Fibroblast of mammary gland (primary cell): ENCODE measurements at regions not wholly inside any gene's neighbourhood (a gene's known extent, or its start where the extent isn't known, plus 50 kb on each side); places are given as distances from the start of the nearest gene placed in this dataset.

ENCODE experiments used
- DNase-seq: peaks from one replicate; pipeline ENCODE4 v3.0.0-alpha.2; 2010; ENCODE audit warnings: low read depth
- H3K4me3 ChIP-seq: 2 replicates; pipeline ENCODE4 v1.5.1; 2011; ENCODE audit warnings: low read depth, mild to moderate bottlenecking, low read length, moderate library complexity; ENCODE audit not compliant: control insufficient read depth
- CTCF ChIP-seq: conservative IDR thresholded peaks from 2 replicates; pipeline ENCODE4 v1.5.1; 2011; ENCODE audit warnings: low read depth, low read length, inconsistent platforms; ENCODE audit not compliant: control insufficient read depth, insufficient read depth

GRCh38 chr2:215606219-215606618, 170.4 kb upstream of the FN1 start:
- TF ChIP-seq CTCF, result no peak
- DNase-seq, result no peak
- H3K4me3 ChIP-seq, result no peak overlapping the region

DNA sequence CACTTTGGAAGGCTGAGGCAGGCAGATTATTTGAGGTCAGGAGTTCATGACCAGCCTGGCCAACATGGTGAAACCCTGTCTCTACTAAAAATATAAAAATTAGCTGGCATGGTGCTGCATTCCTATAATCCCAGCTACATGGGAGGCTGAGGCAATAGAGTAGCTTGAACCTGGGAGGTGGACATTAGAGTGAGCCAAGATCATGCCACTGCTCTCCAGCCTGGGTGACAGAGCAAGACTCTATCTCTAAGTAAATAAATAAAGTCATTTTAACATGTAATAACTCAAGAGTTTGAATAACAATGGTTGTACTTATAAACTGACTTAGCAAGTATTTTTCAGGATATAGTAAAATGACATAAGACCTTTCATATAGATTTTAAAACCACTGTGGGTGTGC, 169.3 kb upstream of the FN1 start:
- H3K4me3 ChIP-seq, result no peak overlapping the region
- no peak for DNase-seq
- TF ChIP-seq CTCF, result no peak

- no peak overlapping the region for H3K4me3 ChIP-seq
- DNase-seq, result no peak
- no peak for TF ChIP-seq CTCF
Observed at GRCh38 chr2:215604606-215605005, 168.7 kb upstream of the FN1 start.

GRCh38 chr2:215603440-215603839, 167.6 kb upstream of the FN1 start:
- no peak for TF ChIP-seq CTCF
- H3K4me3 ChIP-seq, result no peak overlapping the region
- no peak for DNase-seq

DNA sequence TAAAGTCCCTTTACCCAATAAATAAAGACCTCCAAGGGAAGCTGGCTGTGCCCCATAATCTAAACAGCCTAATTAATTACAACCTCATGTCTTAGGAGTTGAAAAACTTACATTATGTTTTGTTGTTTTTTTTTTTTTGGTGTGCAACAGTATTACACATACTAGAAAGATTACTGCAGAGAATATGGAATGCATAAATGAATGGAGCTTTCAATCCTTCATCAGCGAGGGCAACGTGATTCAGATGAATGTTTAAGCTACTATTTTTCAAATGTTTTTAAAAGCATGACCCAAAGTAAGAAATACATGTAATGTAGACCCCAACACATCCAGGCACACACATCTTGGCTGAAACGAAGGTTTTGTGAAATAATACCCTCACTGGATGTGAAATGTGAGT, 167.1 kb upstream of the FN1 start:
- no peak for TF ChIP-seq CTCF
- peak; percentile 11 for DNase-seq
- H3K4me3 ChIP-seq, result no peak overlapping the region

GRCh38 chr2:215601990-215602721, 166.3 kb upstream of the FN1 start:
- no peak overlapping the region for H3K4me3 ChIP-seq
- DNase-seq, result peak; percentile 97
- TF ChIP-seq CTCF, result no peak

- TF ChIP-seq CTCF, result no peak
- H3K4me3 ChIP-seq, result no peak overlapping the region
- DNase-seq, result peak; percentile 16
Observed at GRCh38 chr2:215601526-215601925, 165.7 kb upstream of the FN1 start.
